GM12873 (cell line): ENCODE measurements at regions not wholly inside any gene's neighbourhood (a gene's known extent, or its start where the extent isn't known, plus 50 kb on each side); places are given as distances from the start of the nearest gene placed in this dataset.

Experiments
- CTCF ChIP-seq: IDR thresholded peaks from 2 replicates; pipeline ENCODE4 v1.5.1; 2012; ENCODE audit warnings: low read depth, mild to moderate bottlenecking, moderate library complexity, low read length, control low read depth; ENCODE audit not compliant: insufficient read depth; ENCODE audit errors: missing control alignments

DNA sequence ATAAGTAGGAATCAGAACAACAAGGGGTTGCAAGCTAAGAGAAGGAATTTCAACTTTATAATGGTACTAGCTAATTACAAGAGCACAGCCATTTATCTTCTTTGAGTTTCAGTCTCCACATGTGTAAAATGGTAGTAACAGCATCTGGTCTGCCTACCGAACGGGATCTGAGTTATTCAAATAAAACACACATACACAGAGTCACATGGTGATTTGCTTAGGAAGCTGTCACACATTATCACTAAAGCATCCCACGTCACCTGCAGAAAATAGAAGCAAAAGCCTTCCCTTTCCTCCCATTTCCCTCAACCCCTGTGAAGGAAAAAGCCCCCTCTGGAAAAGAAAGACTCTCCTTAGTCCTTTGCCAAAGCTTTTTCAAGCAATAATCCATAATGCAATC, 389.7 kb downstream of the OMA1 start:
- TF ChIP-seq CTCF, result no peak

- no peak for TF ChIP-seq CTCF
These were observed 390.4 kb downstream of the OMA1 start for GRCh38 chr1:58156124-58156468.

GRCh38 chr1:58155418-58156123, 391.0 kb downstream of the OMA1 start:
- peak; percentile 63 for TF ChIP-seq CTCF

GRCh38 chr1:58154256-58154655, 392.3 kb downstream of the OMA1 start:
- TF ChIP-seq CTCF, result no peak

DNA sequence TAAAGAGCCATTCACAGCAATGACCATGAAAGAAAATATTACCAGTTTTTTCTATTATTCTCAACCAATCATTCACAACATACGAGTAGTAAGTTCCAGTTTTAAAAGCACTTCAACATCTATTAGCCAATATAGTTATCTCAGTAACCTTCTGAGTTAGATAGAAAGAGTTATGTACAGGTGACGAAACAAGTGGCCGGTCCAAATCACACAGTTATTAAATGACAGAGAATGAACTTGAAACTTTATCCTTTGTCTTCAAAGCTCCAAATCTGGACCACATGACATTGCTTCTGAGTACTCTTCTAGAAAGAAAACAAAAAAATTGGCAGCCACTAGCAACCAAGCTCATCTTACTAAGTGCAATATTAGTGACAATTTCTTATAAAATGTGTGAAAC, 393.8 kb downstream of the OMA1 start:
- TF ChIP-seq CTCF, result no peak

- no peak for TF ChIP-seq CTCF
These were observed 397.2 kb downstream of the OMA1 start for GRCh38 chr1:58149271-58149812.

GRCh38 chr1:58144698-58145270, 401.7 kb downstream of the OMA1 start:
- no peak for TF ChIP-seq CTCF
